ENCODE measurements at regions not wholly inside any gene's neighbourhood (a gene's known extent, or its start where the extent isn't known, plus 50 kb on each side); places are given as distances from the start of the nearest gene placed in this dataset.
A peak's percentile ranks its signal among the peaks of the same experiment; 100 is the strongest.
"Not testable (repeated sequence)": the region's sequence is repeated elsewhere in the genome, so short reads cannot be mapped to it uniquely, and the experiment has no call there.

- no peak for DNase-seq
These were observed 166.1 kb downstream of the EFNB1 start for GRCh38 chrX:68994891-68995255.

GRCh38 chrX:68994135-68994890, 165.5 kb downstream of the EFNB1 start:
- no peak for DNase-seq

- DNase-seq: no peak
These were observed 164.1 kb downstream of the EFNB1 start for GRCh38 chrX:68992821-68993397.

- no peak for DNase-seq
These were observed 163.0 kb downstream of the EFNB1 start for GRCh38 chrX:68991691-68992345.

GRCh38 chrX:68990948-68991347, 162.1 kb downstream of the EFNB1 start:
- no peak for DNase-seq

GRCh38 chrX:68989865-68990606, 161.2 kb downstream of the EFNB1 start:
- DNase-seq: peak; percentile 89

- no peak for DNase-seq
These were observed 160.6 kb downstream of the EFNB1 start for GRCh38 chrX:68989456-68989855.

GRCh38 chrX:68988865-68989264, 160.0 kb downstream of the EFNB1 start:
- no peak for DNase-seq

- no peak for DNase-seq
These were observed 156.4 kb downstream of the EFNB1 start for GRCh38 chrX:68985135-68985755.

GRCh38 chrX:68983004-68983857, 154.4 kb downstream of the EFNB1 start:
- no peak for DNase-seq

GRCh38 chrX:68982476-68982875, 153.7 kb downstream of the EFNB1 start:
- DNase-seq: no peak

GRCh38 chrX:68980906-68981616, 152.2 kb downstream of the EFNB1 start:
- DNase-seq: no peak

- no peak for DNase-seq
These were observed 149.8 kb downstream of the EFNB1 start for GRCh38 chrX:68978655-68979054.

- peak; percentile 81 for DNase-seq
These were observed 149.4 kb downstream of the EFNB1 start for GRCh38 chrX:68978255-68978654.

GRCh38 chrX:68953331-68953730, 124.5 kb downstream of the EFNB1 start:
- DNase-seq: no peak

GRCh38 chrX:68951942-68952619, 123.3 kb downstream of the EFNB1 start:
- not testable (repeated sequence) for DNase-seq

- no peak for DNase-seq
These were observed 122.1 kb downstream of the EFNB1 start for GRCh38 chrX:68950937-68951336.

GRCh38 chrX:68947882-68948605, 119.2 kb downstream of the EFNB1 start:
- DNase-seq: peak; percentile 42

- peak; percentile 47 for DNase-seq
These were observed 116.9 kb downstream of the EFNB1 start for GRCh38 chrX:68945603-68946228.
